K562 (cell line): ENCODE measurements at regions not wholly inside any gene's neighbourhood (a gene's known extent, or its start where the extent isn't known, plus 50 kb on each side); places are given as distances from the start of the nearest gene placed in this dataset.

ENCODE experiments used
- ATAC-seq: fragments of 200-7000 bp; cut with Tn5 transposase; 3 replicates; pipeline ENCODE4 v1.9.1; 2020; ENCODE audit warnings: moderate library complexity
- BruUV-seq: library from RNA; stranded (reverse); fragments of 400-500 nt; replicated peaks from 2 replicates; lab custom pipeline; 2021; lab: Mats Ljungman, UMichigan
- CTCF ChIA-PET: fragments of 300-600 bp; formaldehyde crosslinking; extraction: SDS; loops from one replicate; lab custom pipeline; 2021; ENCODE audit warnings: low intra/inter-chr PET ratio; lab: Yijun Ruan, JAX
- POLR2A ChIA-PET: fragments of 300-600, 350-650 bp; sonication (Branson Sonifier 250); formaldehyde crosslinking; extraction: SDS; loops from one replicate; lab custom pipeline; 2021; ENCODE audit warnings: antibody characterized with exemption, inconsistent platforms; lab: Yijun Ruan, JAX
- DNase-seq, 4 experiments: peaks; one replicate each; pipeline versions ENCODE4 v3.0.0 to v3.0.0-alpha.2; 2011 to 2018; ENCODE audit warnings: low spot score in 3 of 4, mixed read lengths in 3 of 4; ENCODE audit errors: extremely low read depth in 1 of 4
- FAIRE-seq: peaks from 2 replicates; lab custom pipeline; 2011; peaks lifted over from hg19 to GRCh38; lab: Jason Lieb, UNC
- H2AFZ ChIP-seq: 2 replicates; pipeline ENCODE4 v1.6.0; 2011; ENCODE audit warnings: low read depth, low read length, control low read depth, inconsistent platforms
- H3K27ac ChIP-seq: fragments of 200-600 bp; 3 replicates; pipeline ENCODE4 v1.8.0; 2011; ENCODE audit warnings: low read depth, mild to moderate bottlenecking, control low read depth, inconsistent platforms, low read length, moderate library complexity, mixed read lengths; ENCODE audit errors: extremely low read depth
- H3K27me3 ChIP-seq, 2 experiments: fragments of 300-600 bp in 1 of 2; 2 replicates in 1 of 2; 3 replicates in 1 of 2; pipeline versions ENCODE4 v1.6.0 to v1.8.0; 2011; ENCODE audit warnings: inconsistent platforms in 2 of 2, low read length in 2 of 2, mild to moderate bottlenecking in 1 of 2, mixed read lengths in 1 of 2, moderate library complexity in 1 of 2; ENCODE audit not compliant: control insufficient read depth in 2 of 2, insufficient read depth in 2 of 2
- H3K36me3 ChIP-seq: fragments of 300-600 bp; 3 replicates; pipeline ENCODE4 v1.8.0; 2011; ENCODE audit warnings: mild to moderate bottlenecking, low read length, inconsistent platforms; ENCODE audit not compliant: control insufficient read depth, insufficient read depth
- H3K4me1 ChIP-seq, 2 experiments: fragments of 200-600 bp in 1 of 2; replicated peaks in 1 of 2; 2 replicates in 1 of 2; 3 replicates in 1 of 2; pipeline versions ENCODE4 v1.5.1 to v1.8.0; 2011; ENCODE audit warnings: inconsistent platforms in 2 of 2, low read length in 2 of 2, mild to moderate bottlenecking in 1 of 2, mixed read lengths in 1 of 2, moderate library complexity in 1 of 2; ENCODE audit not compliant: control insufficient read depth in 2 of 2, insufficient read depth in 2 of 2
- H3K4me2 ChIP-seq: 2 replicates; pipeline ENCODE4 v1.6.1; 2011; ENCODE audit warnings: low read length, control low read depth, inconsistent platforms, mixed read lengths; ENCODE audit not compliant: insufficient read depth
- H3K4me3 ChIP-seq: fragments of 200-600 bp; sonication (generic), shearing (Covaris generic); 2 replicates; pipeline ENCODE4 v1.5.1; 2016; ENCODE audit warnings: control low read depth, inconsistent platforms
- H3K79me2 ChIP-seq: fragments of 200-600 bp; 3 replicates; pipeline ENCODE4 v1.8.0; 2011; ENCODE audit warnings: low read length, inconsistent platforms; ENCODE audit not compliant: control insufficient read depth, insufficient read depth
- H3K9ac ChIP-seq, 2 experiments: 2 replicates each; pipeline versions ENCODE4 v1.6.0 to v1.6.1; 2011; ENCODE audit warnings: low read depth in 2 of 2, low read length in 2 of 2, control low read depth in 1 of 2, inconsistent platforms in 1 of 2, mild to moderate bottlenecking in 1 of 2, mixed read lengths in 1 of 2; ENCODE audit not compliant: insufficient read depth in 1 of 2
- H3K9me1 ChIP-seq: one replicate; pipeline ENCODE4 v1.6.0; 2011; ENCODE audit warnings: inconsistent platforms, mild to moderate bottlenecking, low read length, moderate library complexity; ENCODE audit not compliant: control insufficient read depth, insufficient read depth
- H3K9me3 ChIP-seq: replicated peaks from 2 replicates; pipeline ENCODE4 v1.5.1; 2011; ENCODE audit warnings: low read depth, low read length, inconsistent platforms; ENCODE audit not compliant: control insufficient read depth, insufficient read depth
- H4K20me1 ChIP-seq: replicated peaks from 2 replicates; pipeline ENCODE4 v1.6.1; 2011; ENCODE audit warnings: low read length, inconsistent platforms, mixed read lengths; ENCODE audit not compliant: control insufficient read depth, insufficient read depth
- CTCF ChIP-seq, 3 experiments: IDR thresholded peaks in 2 of 3; conservative IDR thresholded peaks in 1 of 3; 2 replicates each; pipeline ENCODE4 v1.5.1; 2011 to 2012; ENCODE audit warnings: low read length in 3 of 3, mild to moderate bottlenecking in 3 of 3, control low read depth in 2 of 3, improper control_type of control experiment in 1 of 3, inconsistent platforms in 1 of 3, low read depth in 1 of 3, mixed read lengths in 1 of 3, moderate library complexity in 1 of 3; ENCODE audit not compliant: insufficient read depth in 2 of 3
- FIP1L1 ChIP-seq: fragments of 200-400 bp; formaldehyde crosslinking; IDR thresholded peaks from 2 replicates; pipeline ENCODE4 v1.6.1; 2018; ENCODE audit warnings: mild to moderate bottlenecking, low read depth, low read length; ENCODE audit not compliant: poor library complexity, severe bottlenecking
- MAZ ChIP-seq, 2 experiments: fragments of 450-650 bp in 1 of 2; sonication (generic) in 1 of 2; formaldehyde crosslinking; IDR thresholded peaks in 1 of 2; conservative IDR thresholded peaks in 1 of 2; 2 replicates each; pipeline versions ENCODE4 v1.4.0 to v1.5.0; 2020; ENCODE audit warnings: mild to moderate bottlenecking in 1 of 2, missing genetic modification reagents in 1 of 2
- MCM2 ChIP-seq: fragments of 450-650 bp; IDR thresholded peaks from 2 replicates; pipeline ENCODE4 v1.6.1; 2017; ENCODE audit warnings: low read depth, mild to moderate bottlenecking
- NCOA4 ChIP-seq: fragments of 450-650 bp; IDR thresholded peaks from 2 replicates; pipeline ENCODE4 v1.6.1; 2018; ENCODE audit warnings: mild to moderate bottlenecking; ENCODE audit not compliant: partially characterized antibody
- NR1H2 ChIP-seq: sonication (generic); formaldehyde crosslinking; IDR thresholded peaks from 2 replicates; pipeline ENCODE4 v1.4.0; 2020; ENCODE audit warnings: mild to moderate bottlenecking, missing genetic modification reagents
- PRMT5 ChIP-seq: sonication (generic); formaldehyde crosslinking; IDR thresholded peaks from 2 replicates; pipeline ENCODE4 v1.5.0; 2020; ENCODE audit warnings: missing genetic modification reagents
- RBM14 ChIP-seq: fragments of 200-400 bp; formaldehyde crosslinking; IDR thresholded peaks from 2 replicates; pipeline ENCODE4 v1.6.1; 2018; ENCODE audit warnings: low read depth, mild to moderate bottlenecking, low read length, moderate library complexity, borderline replicate concordance; ENCODE audit not compliant: insufficient read depth
- SPI1 ChIP-seq: IDR thresholded peaks from 2 replicates; pipeline ENCODE4 v1.6.1; 2011; ENCODE audit warnings: low read depth, low read length, control low read depth, borderline replicate concordance
- ZBTB26 ChIP-seq: fragments of 450-650 bp; formaldehyde crosslinking; IDR thresholded peaks from 2 replicates; pipeline ENCODE4 v1.4.0; 2022; ENCODE audit warnings: missing genetic modification characterization
- ZFP36 ChIP-seq: fragments of 150-350 bp; IDR thresholded peaks from 2 replicates; pipeline ENCODE4 v1.6.1; 2018; ENCODE audit warnings: low read length, low read depth; ENCODE audit not compliant: partially characterized antibody
- ZNF124 ChIP-seq: sonication (generic); formaldehyde crosslinking; IDR thresholded peaks from 2 replicates; pipeline ENCODE4 v1.8.1; 2022; ENCODE audit warnings: missing genetic modification reagents
- ZNF3 ChIP-seq: fragments of 250-450 bp; sonication (Bioruptor Pico); IDR thresholded peaks from 2 replicates; pipeline ENCODE4 v1.5.0; 2021; ENCODE audit warnings: mild to moderate bottlenecking, moderate library complexity
- ZNF766 ChIP-seq: fragments of 200-800 bp; sonication (Bioruptor generic); conservative IDR thresholded peaks from 2 replicates; pipeline ENCODE4 v1.6.1; 2016; ENCODE audit warnings: missing genetic modification characterization, missing compliant biosample characterization
- WGBS: fragments of 100-300 bp; shearing (Covaris generic); methylation state at CpG from one replicate; pipeline ENCODE4 v1.1.6; 2016; ENCODE audit warnings: low coverage, mixed read lengths; ENCODE audit not compliant: insufficient coverage; ENCODE audit errors: missing lambda C conversion rate; 5-methylcytosine and 5-hydroxymethylcytosine counted together
- in situ Hi-C: fragments of 300-500 bp; cut with MboI; formaldehyde crosslinking; loops from 4 replicates; pipeline ENCODE4 v1.15.0; 2018; ENCODE audit warnings: inconsistent platforms, mixed read lengths
- intact Hi-C: fragments of 100-400 bp; cut with micrococcal nuclease; formaldehyde crosslinking; loops from 2 replicates; pipeline ENCODE4 v1.14.2; 2022

- no peak for ATAC-seq
- TF ChIP-seq MAZ (CRISPR knock-in tag; conservative IDR thresholded peaks at IDR 0.05 in 1 of 2, IDR thresholded peaks at IDR 0.05 in 1 of 2) (no peak), ZNF766 (CRISPR knock-in tag) (no peak), FIP1L1 (no peak), ZNF3 (CRISPR knock-in tag) (no peak), ZFP36 (no peak), RBM14 (no peak), CTCF (IDR thresholded peaks at IDR 0.05 in 2 of 3, conservative IDR thresholded peaks at IDR 0.05 in 1 of 3; ENCODE audit: insufficient read depth in 2 of 3, low read depth in 1 of 3, low read length in 3 of 3) (no peak), NR1H2 (CRISPR knock-in tag) (no peak), SPI1 (no peak), MCM2 (no peak), ZBTB26 (no peak), NCOA4 (no peak), ZNF124 (CRISPR knock-in tag) (no peak), PRMT5 (CRISPR knock-in tag) (no peak)
- DNase-seq: no peak
- in situ Hi-C loops (no loop called here), intact Hi-C loops (no loop called here)
- H3K4me2 ChIP-seq: no peak overlapping the region
- POLR2A ChIA-PET: no interaction called here
- H3K36me3 ChIP-seq: no peaks in the 10 kb centered on the region
- H3K27me3 ChIP-seq: no peaks in the 10 kb centered on the region
- no peak for FAIRE-seq
- 0% methylated on average over 2 of the region's 2 CpGs for WGBS
- CTCF ChIA-PET: no interaction called here
- no TSS peak for BruUV-seq
- H3K27ac ChIP-seq: no peak overlapping the region
- no peaks in the 10 kb centered on the region for H4K20me1 ChIP-seq
- no peaks in the 10 kb centered on the region for H3K4me1 ChIP-seq
- no peak overlapping the region for H2AFZ ChIP-seq
- no peaks in the 10 kb centered on the region for H3K79me2 ChIP-seq
- no peak overlapping the region for H3K4me3 ChIP-seq
- H3K9ac ChIP-seq: no peak overlapping the region
- H3K9me3 ChIP-seq: no peaks in the 10 kb centered on the region
- no peaks in the 10 kb centered on the region for H3K9me1 ChIP-seq
Measured at GRCh38 chr2:228474466-228474865, 293.0 kb upstream of the SPHKAP start.
